ENCODE measurements at regions not wholly inside any gene's neighbourhood (a gene's known extent, or its start where the extent isn't known, plus 50 kb on each side); places are given as distances from the start of the nearest gene placed in this dataset.
"Not testable (repeated sequence)": the region's sequence is repeated elsewhere in the genome, so short reads cannot be mapped to it uniquely, and the experiment has no call there.

GRCh38 chr20:51275181-51275580 lies 252.3 kb upstream of the KCNG1 start:
- peaks cover 15% of the 10 kb centered on the region for H3K27me3 ChIP-seq (ENCODE audit: low read depth)
- no peak for ATAC-seq
- no peaks in the 10 kb centered on the region for H3K9me3 ChIP-seq
- no peak overlapping the region for H3K27ac ChIP-seq
- intact Hi-C loops (cut with DNase I): no loop called here
- no peak for TF ChIP-seq CTCF (IDR thresholded peaks at IDR 0.05)
- no peaks in the 10 kb centered on the region for H3K36me3 ChIP-seq
- no peak for DNase-seq
- H3K4me1 ChIP-seq: no peaks in the 10 kb centered on the region
- no peak overlapping the region for H3K4me3 ChIP-seq

GRCh38 chr20:51272401-51272800 lies 249.5 kb upstream of the KCNG1 start:
- no peaks in the 10 kb centered on the region for H3K9me3 ChIP-seq
- H3K36me3 ChIP-seq: no peaks in the 10 kb centered on the region
- ATAC-seq: no peak
- TF ChIP-seq CTCF (IDR thresholded peaks at IDR 0.05): no peak
- no peaks in the 10 kb centered on the region for H3K4me1 ChIP-seq
- H3K4me3 ChIP-seq: no peak overlapping the region
- peaks cover 14% of the 10 kb centered on the region for H3K27me3 ChIP-seq (ENCODE audit: low read depth)
- intact Hi-C loops (cut with DNase I): no loop called here
- no peak for DNase-seq
- no peak overlapping the region for H3K27ac ChIP-seq

GRCh38 chr20:51271931-51272330 lies 249.0 kb upstream of the KCNG1 start:
- peaks cover 10% of the 10 kb centered on the region for H3K27me3 ChIP-seq (ENCODE audit: low read depth)
- H3K36me3 ChIP-seq: no peaks in the 10 kb centered on the region
- TF ChIP-seq CTCF (IDR thresholded peaks at IDR 0.05): no peak
- ATAC-seq: no peak
- H3K4me1 ChIP-seq: no peaks in the 10 kb centered on the region
- DNase-seq: no peak
- intact Hi-C loops (cut with DNase I): no loop called here
- H3K9me3 ChIP-seq: no peaks in the 10 kb centered on the region
- no peak overlapping the region for H3K27ac ChIP-seq
- no peak overlapping the region for H3K4me3 ChIP-seq

GRCh38 chr20:51271289-51271688 lies 248.4 kb upstream of the KCNG1 start:
- DNase-seq; H3K27me3 ChIP-seq (ENCODE audit: low read depth); intact Hi-C loops (cut with DNase I); H3K27ac ChIP-seq; H3K9me3 ChIP-seq; H3K4me3 ChIP-seq; H3K4me1 ChIP-seq; H3K36me3 ChIP-seq; ATAC-seq: not testable (repeated sequence)

GRCh38 chr20:51269671-51270070 lies 246.8 kb upstream of the KCNG1 start:
- Histone ChIP-seq H3K4me3 (no peak overlapping the region), H3K4me1 (no peaks in the 10 kb centered on the region), H3K9me3 (no peaks in the 10 kb centered on the region), H3K27ac (no peak overlapping the region), H3K27me3 (ENCODE audit: low read depth) (no peaks in the 10 kb centered on the region), H3K36me3 (no peaks in the 10 kb centered on the region)
- intact Hi-C loops (cut with DNase I): no loop called here
- ATAC-seq (no peak), DNase-seq (no peak)
- no peak for TF ChIP-seq CTCF (IDR thresholded peaks at IDR 0.05)

GRCh38 chr20:51267679-51268078 lies 244.8 kb upstream of the KCNG1 start:
- Histone ChIP-seq H3K36me3 (no peaks in the 10 kb centered on the region), H3K4me3 (no peak overlapping the region), H3K27ac (no peak overlapping the region), H3K4me1 (no peaks in the 10 kb centered on the region), H3K9me3 (no peaks in the 10 kb centered on the region), H3K27me3 (ENCODE audit: low read depth) (no peaks in the 10 kb centered on the region)
- TF ChIP-seq CTCF (IDR thresholded peaks at IDR 0.05): no peak
- DNase-seq (no peak), ATAC-seq (no peak)
- intact Hi-C loops (cut with DNase I): no loop called here

All from lower lobe of right lung (tissue), 2 donors.